ENCODE measurements at regions not wholly inside any gene's neighbourhood (a gene's known extent, or its start where the extent isn't known, plus 50 kb on each side); places are given as distances from the start of the nearest gene placed in this dataset.

GRCh38 chr20:51987812-51988211 is 185.5 kb upstream of the SALL4 start:
- Histone ChIP-seq H3F3A (ENCODE audit: insufficient read depth, low read length, poor library complexity, severe bottlenecking) (no peaks in the 10 kb centered on the region), H3K27me3 (ENCODE audit: insufficient read depth, low read depth, low read length) (no peaks in the 10 kb centered on the region), H3K9ac (ENCODE audit: low read length) (no peak overlapping the region), H2AFZ (ENCODE audit: low read depth, low read length) (no peak overlapping the region), H3K36me3 (ENCODE audit: insufficient read depth, low read length) (no peaks in the 10 kb centered on the region), H4K20me1 (ENCODE audit: insufficient read depth) (no peaks in the 10 kb centered on the region), H3K4me2 (ENCODE audit: low read length) (no peak overlapping the region), H3K9me2 (ENCODE audit: insufficient read depth, low read length) (no peaks in the 10 kb centered on the region), H3K9me3 (ENCODE audit: low read length) (no peaks in the 10 kb centered on the region), H3K79me2 (replicated peaks; ENCODE audit: insufficient read depth, low read length) (no peaks in the 10 kb centered on the region), H3K27ac (ENCODE audit: low read length) (no peak overlapping the region), H3K4me3 (ENCODE audit: low read length) (no peak overlapping the region)
- no peak for TF ChIP-seq POLR2AphosphoS5 (IDR thresholded peaks at IDR 0.05)
- TF ChIP-seq EZH2 (IDR thresholded peaks at IDR 0.05; ENCODE audit: borderline replicate concordance, insufficient read depth, low read length, poor library complexity, severe bottlenecking), result no peak
- no peak for TF ChIP-seq EP300 (conservative IDR thresholded peaks at IDR 0.05; ENCODE audit: poor library complexity, severe bottlenecking)
- TF ChIP-seq, protein P1, sequence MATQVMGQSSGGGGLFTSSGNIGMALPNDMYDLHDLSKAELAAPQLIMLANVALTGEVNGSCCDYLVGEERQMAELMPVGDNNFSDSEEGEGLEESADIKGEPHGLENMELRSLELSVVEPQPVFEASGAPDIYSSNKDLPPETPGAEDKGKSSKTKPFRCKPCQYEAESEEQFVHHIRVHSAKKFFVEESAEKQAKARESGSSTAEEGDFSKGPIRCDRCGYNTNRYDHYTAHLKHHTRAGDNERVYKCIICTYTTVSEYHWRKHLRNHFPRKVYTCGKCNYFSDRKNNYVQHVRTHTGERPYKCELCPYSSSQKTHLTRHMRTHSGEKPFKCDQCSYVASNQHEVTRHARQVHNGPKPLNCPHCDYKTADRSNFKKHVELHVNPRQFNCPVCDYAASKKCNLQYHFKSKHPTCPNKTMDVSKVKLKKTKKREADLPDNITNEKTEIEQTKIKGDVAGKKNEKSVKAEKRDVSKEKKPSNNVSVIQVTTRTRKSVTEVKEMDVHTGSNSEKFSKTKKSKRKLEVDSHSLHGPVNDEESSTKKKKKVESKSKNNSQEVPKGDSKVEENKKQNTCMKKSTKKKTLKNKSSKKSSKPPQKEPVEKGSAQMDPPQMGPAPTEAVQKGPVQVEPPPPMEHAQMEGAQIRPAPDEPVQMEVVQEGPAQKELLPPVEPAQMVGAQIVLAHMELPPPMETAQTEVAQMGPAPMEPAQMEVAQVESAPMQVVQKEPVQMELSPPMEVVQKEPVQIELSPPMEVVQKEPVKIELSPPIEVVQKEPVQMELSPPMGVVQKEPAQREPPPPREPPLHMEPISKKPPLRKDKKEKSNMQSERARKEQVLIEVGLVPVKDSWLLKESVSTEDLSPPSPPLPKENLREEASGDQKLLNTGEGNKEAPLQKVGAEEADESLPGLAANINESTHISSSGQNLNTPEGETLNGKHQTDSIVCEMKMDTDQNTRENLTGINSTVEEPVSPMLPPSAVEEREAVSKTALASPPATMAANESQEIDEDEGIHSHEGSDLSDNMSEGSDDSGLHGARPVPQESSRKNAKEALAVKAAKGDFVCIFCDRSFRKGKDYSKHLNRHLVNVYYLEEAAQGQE (IDR thresholded peaks at IDR 0.05; ENCODE audit: borderline replicate concordance), result no peak
- no peak for TF ChIP-seq CTCF (IDR thresholded peaks at IDR 0.05; ENCODE audit: poor library complexity, severe bottlenecking)
- no peak for TF ChIP-seq SMC3 (conservative IDR thresholded peaks at IDR 0.05; ENCODE audit: poor library complexity)
- no peak for TF ChIP-seq TAF1 (IDR thresholded peaks at IDR 0.05; ENCODE audit: low read depth)
- TF ChIP-seq RAD21 (conservative IDR thresholded peaks at IDR 0.05), result no peak
- no peak for TF ChIP-seq MXI1 (conservative IDR thresholded peaks at IDR 0.05; ENCODE audit: poor library complexity, severe bottlenecking)

DNA sequence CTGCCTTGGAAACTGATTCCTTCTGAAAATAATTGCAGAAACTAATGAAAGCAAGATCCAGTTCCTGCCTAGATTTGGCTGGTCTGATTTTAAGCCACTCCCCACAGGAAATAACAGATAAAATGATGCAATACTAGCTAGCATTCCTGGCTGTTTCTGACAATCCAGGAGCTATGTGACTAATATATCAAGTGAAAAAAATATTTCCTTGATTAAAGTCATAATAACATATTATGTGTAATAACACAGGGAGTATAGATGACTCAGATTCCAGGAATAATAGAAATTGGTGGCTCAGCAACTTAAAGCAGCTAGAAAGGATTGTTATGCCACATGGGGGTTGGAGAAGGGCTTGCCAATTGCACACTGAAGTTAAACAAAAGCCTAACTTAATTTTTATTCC is 182.7 kb upstream of the SALL4 start:
- Histone ChIP-seq H3K4me2 (ENCODE audit: low read length) (no peak overlapping the region), H3K9ac (ENCODE audit: low read length) (no peak overlapping the region), H3K27me3 (ENCODE audit: insufficient read depth, low read depth, low read length) (no peaks in the 10 kb centered on the region), H4K20me1 (ENCODE audit: insufficient read depth) (no peaks in the 10 kb centered on the region), H3K9me3 (ENCODE audit: low read length) (no peaks in the 10 kb centered on the region), H3K36me3 (ENCODE audit: insufficient read depth, low read length) (no peaks in the 10 kb centered on the region), H3F3A (ENCODE audit: insufficient read depth, low read length, poor library complexity, severe bottlenecking) (no peaks in the 10 kb centered on the region), H3K27ac (ENCODE audit: low read length) (no peak overlapping the region), H2AFZ (ENCODE audit: low read depth, low read length) (no peak overlapping the region), H3K9me2 (ENCODE audit: insufficient read depth, low read length) (no peaks in the 10 kb centered on the region), H3K79me2 (replicated peaks; ENCODE audit: insufficient read depth, low read length) (no peaks in the 10 kb centered on the region), H3K4me3 (ENCODE audit: low read length) (no peak overlapping the region)
- TF ChIP-seq CTCF (IDR thresholded peaks at IDR 0.05; ENCODE audit: poor library complexity, severe bottlenecking) (no peak), EP300 (conservative IDR thresholded peaks at IDR 0.05; ENCODE audit: poor library complexity, severe bottlenecking) (no peak), TAF1 (IDR thresholded peaks at IDR 0.05; ENCODE audit: low read depth) (no peak), SMC3 (conservative IDR thresholded peaks at IDR 0.05; ENCODE audit: poor library complexity) (no peak), RAD21 (conservative IDR thresholded peaks at IDR 0.05) (no peak), POLR2AphosphoS5 (IDR thresholded peaks at IDR 0.05) (no peak)
- TF ChIP-seq, protein P1 (IDR thresholded peaks at IDR 0.05; ENCODE audit: borderline replicate concordance), result no peak

Data from neural cell (in vitro differentiated cells).